ENCODE measurements at regions not wholly inside any gene's neighbourhood (a gene's known extent, or its start where the extent isn't known, plus 50 kb on each side); places are given as distances from the start of the nearest gene placed in this dataset.

DNA sequence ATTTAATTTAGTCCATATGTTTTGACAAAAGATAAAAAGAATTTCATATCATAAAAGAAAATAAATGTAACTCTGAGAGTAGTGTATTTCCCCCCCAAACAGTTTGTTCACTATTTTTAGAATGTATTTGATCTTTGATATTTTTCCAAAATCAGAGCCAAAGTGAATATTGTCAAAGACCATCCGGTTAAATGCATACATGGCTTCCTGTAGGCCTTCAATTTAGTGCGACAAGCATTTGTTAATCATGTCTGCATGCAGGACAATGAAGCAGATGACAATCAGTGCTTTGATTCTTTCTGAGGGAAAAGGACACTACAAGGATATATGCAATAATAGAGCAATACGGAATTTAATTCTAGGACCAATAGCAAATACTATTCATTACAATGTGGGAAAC, 79.8 kb downstream of the ACTBL2 start:
- TF ChIP-seq CTCF (IDR thresholded peaks at IDR 0.05; ENCODE audit: low read depth, low read length): no peak
- no peak for DNase-seq (ENCODE audit: low read depth in 2 of 2)
- H3K4me3 ChIP-seq (replicated peaks in 1 of 2; ENCODE audit: low read depth in 2 of 2, low read length in 2 of 2): no peak overlapping the region

DNA sequence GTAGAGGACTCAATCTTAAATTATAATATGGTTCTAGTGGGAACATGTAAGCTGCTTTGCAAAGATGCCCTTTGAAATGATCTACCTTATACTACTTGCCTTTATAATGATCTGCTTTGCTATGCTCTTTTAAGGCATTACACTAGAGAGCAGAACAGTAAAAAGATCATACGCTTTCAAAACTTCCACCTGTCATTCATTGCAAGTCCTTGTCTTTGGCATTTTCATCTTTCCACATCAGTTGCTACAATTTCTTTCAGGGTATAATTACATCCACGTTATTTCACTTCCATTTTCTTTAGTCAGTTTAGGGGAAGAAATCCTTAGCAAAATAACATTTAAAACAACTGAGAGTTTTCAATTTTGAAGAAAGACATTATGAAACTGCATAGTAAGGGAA, 80.3 kb downstream of the ACTBL2 start:
- no peak for TF ChIP-seq CTCF (IDR thresholded peaks at IDR 0.05; ENCODE audit: low read depth, low read length)

GRCh38 chr5:57398413-57399093, 84.1 kb downstream of the ACTBL2 start:
- DNase-seq (ENCODE audit: low read depth in 2 of 2): no peak
- no peak for TF ChIP-seq CTCF (IDR thresholded peaks at IDR 0.05; ENCODE audit: low read depth, low read length)
- no peak overlapping the region for H3K4me3 ChIP-seq (replicated peaks in 1 of 2; ENCODE audit: low read depth in 2 of 2, low read length in 2 of 2)

More for the DNA sequence above, 80.3 kb downstream of the ACTBL2 start:
- H3K4me3 ChIP-seq (replicated peaks in 1 of 2; ENCODE audit: low read depth in 2 of 2, low read length in 2 of 2): no peak overlapping the region
- no peak for DNase-seq (ENCODE audit: low read depth in 2 of 2)

- no peak for TF ChIP-seq CTCF (IDR thresholded peaks at IDR 0.05; ENCODE audit: low read depth, low read length)
- DNase-seq (ENCODE audit: low read depth in 2 of 2): no peak
These were observed 85.9 kb downstream of the ACTBL2 start for GRCh38 chr5:57396701-57397100.

GRCh38 chr5:57394421-57395210, 88.0 kb downstream of the ACTBL2 start:
- no peak for TF ChIP-seq CTCF (IDR thresholded peaks at IDR 0.05; ENCODE audit: low read depth, low read length)
- no peak overlapping the region for H3K4me3 ChIP-seq (replicated peaks in 1 of 2; ENCODE audit: low read depth in 2 of 2, low read length in 2 of 2)

More at GRCh38 chr5:57396701-57397100, 85.9 kb downstream of the ACTBL2 start:
- H3K4me3 ChIP-seq (replicated peaks in 1 of 2; ENCODE audit: low read depth in 2 of 2, low read length in 2 of 2): no peak overlapping the region

GRCh38 chr5:57386958-57387357, 95.7 kb downstream of the ACTBL2 start:
- no peak for TF ChIP-seq CTCF (IDR thresholded peaks at IDR 0.05; ENCODE audit: low read depth, low read length)
- DNase-seq (ENCODE audit: low read depth in 2 of 2): peak; percentile 48 to 72
- no peak overlapping the region for H3K4me3 ChIP-seq (replicated peaks in 1 of 2; ENCODE audit: low read depth in 2 of 2, low read length in 2 of 2)

More at GRCh38 chr5:57394421-57395210, 88.0 kb downstream of the ACTBL2 start:
- no peak for DNase-seq (ENCODE audit: low read depth in 2 of 2)

All from cardiac fibroblast (primary cell).